ENCODE measurements at regions not wholly inside any gene's neighbourhood (a gene's known extent, or its start where the extent isn't known, plus 50 kb on each side); places are given as distances from the start of the nearest gene placed in this dataset.

DNA sequence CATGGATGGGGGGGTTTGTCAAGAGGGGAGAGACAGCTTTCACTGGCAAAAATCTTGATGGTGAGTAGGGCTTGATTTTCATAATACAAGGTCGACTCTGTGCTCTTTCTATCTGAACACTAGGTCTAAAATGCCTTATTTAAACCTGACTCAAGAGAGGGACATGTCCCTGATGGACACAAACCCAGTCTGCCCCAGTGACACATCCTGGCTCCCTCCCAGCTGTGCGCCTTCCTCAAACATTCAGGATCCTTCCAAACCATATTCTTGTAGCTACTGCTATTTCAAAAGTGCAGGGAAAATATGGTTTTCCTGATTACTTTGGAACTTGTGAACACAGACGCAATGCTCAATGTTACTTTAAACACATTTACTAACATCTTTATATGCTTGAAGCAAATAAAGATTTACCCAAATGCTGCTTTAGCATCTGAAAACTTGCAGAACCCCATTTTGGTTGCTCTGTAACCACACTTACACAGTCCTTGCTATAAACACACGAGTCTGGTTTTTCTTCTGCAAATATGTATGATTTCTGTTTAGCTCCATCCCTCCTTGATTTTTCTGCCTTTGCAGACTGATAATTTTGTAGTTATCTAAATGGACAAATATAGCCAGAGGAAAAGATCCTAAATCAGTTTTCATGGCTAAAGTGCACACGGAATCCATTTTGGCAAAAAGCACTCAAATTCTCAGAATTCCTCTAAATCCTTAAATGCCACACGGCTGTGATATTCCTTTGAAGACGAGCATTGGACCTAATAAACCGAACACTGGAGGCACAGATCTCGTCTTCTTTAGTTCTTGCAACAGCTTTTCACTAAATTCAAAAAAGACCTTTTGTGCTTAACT lies 499.9 kb upstream of the ZFHX3 start:
- H3K27me3 ChIP-seq (ENCODE audit: control insufficient read depth in 3 of 3, insufficient read depth in 3 of 3, low read length in 2 of 3): peaks cover 0 to 35% (median 5%) of the 10 kb centered on the region in 3 donors
- H3K36me3 ChIP-seq (ENCODE audit: control insufficient read depth in 4 of 4, insufficient read depth in 4 of 4, low read length in 4 of 4): no peaks in the 10 kb centered on the region

DNA sequence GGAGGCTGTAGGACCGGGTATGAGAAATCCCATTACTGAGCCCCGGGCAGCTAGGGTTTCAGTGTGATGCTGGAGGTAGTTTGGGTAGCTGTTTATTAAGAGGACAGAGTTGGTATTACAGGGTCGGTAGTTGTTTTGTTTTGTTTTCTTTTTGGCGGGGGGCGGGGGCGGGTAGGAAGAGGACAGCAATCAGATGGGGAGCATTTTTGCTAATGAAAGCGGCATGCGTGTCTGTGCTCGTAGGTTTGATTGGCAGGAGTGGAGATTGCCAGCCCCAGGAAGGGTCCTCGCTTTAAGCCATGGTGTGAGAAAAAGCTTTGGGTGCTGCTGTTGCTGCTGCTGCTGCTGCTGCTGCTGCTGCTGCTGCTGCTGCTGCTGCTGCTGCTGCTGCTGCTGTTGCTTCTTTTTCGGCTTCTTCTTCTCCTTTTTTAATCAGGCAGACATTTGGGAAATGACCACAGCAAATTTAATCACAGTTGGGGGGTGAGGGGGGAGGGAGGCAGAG lies 498.5 kb upstream of the ZFHX3 start:
- Histone ChIP-seq H3K36me3 (ENCODE audit: control insufficient read depth in 4 of 4, insufficient read depth in 4 of 4, low read length in 4 of 4) (no peaks in the 10 kb centered on the region), H3K4me3 (no peak overlapping the region), H3K27me3 (ENCODE audit: control insufficient read depth in 3 of 3, insufficient read depth in 3 of 3, low read length in 2 of 3) (peaks cover 0 to 35% (median 5%) of the 10 kb centered on the region in 3 donors), H3K27ac (ENCODE audit: low read depth in 1 of 2, low read length in 1 of 2) (no peak overlapping the region), H3K9ac (ENCODE audit: insufficient read depth in 1 of 2, low read length in 2 of 2) (peak overlapping the region in 1 of 2 donors; percentile 19), H3K4me1 (ENCODE audit: control insufficient read depth in 5 of 5, insufficient read depth in 5 of 5, low read length in 5 of 5) (peaks cover 0 to 58% (median 2%) of the 10 kb centered on the region in 5 donors), H3K9me3 (ENCODE audit: control insufficient read depth in 4 of 4, insufficient read depth in 3 of 4, low read length in 3 of 4) (peaks cover 0 to 4% (median 0%) of the 10 kb centered on the region in 4 donors)
- WGBS, 2 donors: 11 to 15% methylated on average over 11 of the region's 11 CpGs
- DNase-seq (peak; percentile 17 to 56 (median 33)), ATAC-seq (ENCODE audit: insufficient read depth, low FRiP score) (no peak)
- no peak for TF ChIP-seq CTCF (IDR thresholded peaks at IDR 0.05; ENCODE audit: control extremely low read depth, extremely low read depth)

More for the DNA sequence above, 499.9 kb upstream of the ZFHX3 start:
- ATAC-seq (ENCODE audit: insufficient read depth, low FRiP score) (no peak), DNase-seq (peak in 2 of 3 donors; percentile 47 to 59)
- WGBS, 2 donors: 51 to 70% methylated on average over 9 of the region's 9 CpGs
- TF ChIP-seq CTCF (IDR thresholded peaks at IDR 0.05; ENCODE audit: control extremely low read depth, extremely low read depth): no peak
- Histone ChIP-seq H3K27ac (ENCODE audit: low read depth in 1 of 2, low read length in 1 of 2) (no peak overlapping the region), H3K4me3 (no peak overlapping the region), H3K4me1 (ENCODE audit: control insufficient read depth in 5 of 5, insufficient read depth in 5 of 5, low read length in 5 of 5) (peaks cover 0 to 66% (median 2%) of the 10 kb centered on the region in 5 donors), H3K9ac (ENCODE audit: insufficient read depth in 1 of 2, low read length in 2 of 2) (peak overlapping the region in 1 of 2 donors; percentile 19), H3K9me3 (ENCODE audit: control insufficient read depth in 4 of 4, insufficient read depth in 3 of 4, low read length in 3 of 4) (peaks cover 0 to 4% (median 0%) of the 10 kb centered on the region in 4 donors)

GRCh38 chr16:73545755-73546154 lies 497.8 kb upstream of the ZFHX3 start:
- no peak for TF ChIP-seq CTCF (IDR thresholded peaks at IDR 0.05; ENCODE audit: control extremely low read depth, extremely low read depth)
- no peak overlapping the region for H3K27ac ChIP-seq (ENCODE audit: low read depth in 1 of 2, low read length in 1 of 2)
- WGBS, 2 donors: 35 to 41% methylated on average over 5 of the region's 5 CpGs
- peaks cover 0 to 52% (median 2%) of the 10 kb centered on the region in 5 donors for H3K4me1 ChIP-seq (ENCODE audit: control insufficient read depth in 5 of 5, insufficient read depth in 5 of 5, low read length in 5 of 5)
- peak overlapping the region in 1 of 2 donors; percentile 19 for H3K9ac ChIP-seq (ENCODE audit: insufficient read depth in 1 of 2, low read length in 2 of 2)
- H3K9me3 ChIP-seq (ENCODE audit: control insufficient read depth in 4 of 4, insufficient read depth in 3 of 4, low read length in 3 of 4): peaks cover 0 to 4% (median 0%) of the 10 kb centered on the region in 4 donors
- no peak overlapping the region for H3K4me3 ChIP-seq
- no peak for ATAC-seq (ENCODE audit: insufficient read depth, low FRiP score)
- no peaks in the 10 kb centered on the region for H3K36me3 ChIP-seq (ENCODE audit: control insufficient read depth in 4 of 4, insufficient read depth in 4 of 4, low read length in 4 of 4)
- peaks cover 0 to 35% (median 5%) of the 10 kb centered on the region in 3 donors for H3K27me3 ChIP-seq (ENCODE audit: control insufficient read depth in 3 of 3, insufficient read depth in 3 of 3, low read length in 2 of 3)
- DNase-seq: peak in 2 of 3 donors; percentile 55 to 60

Measured in lung (tissue), 11 donors.